Common myeloid progenitor, CD34-positive (primary cell): ENCODE measurements at regions not wholly inside any gene's neighbourhood (a gene's known extent, or its start where the extent isn't known, plus 50 kb on each side); places are given as distances from the start of the nearest gene placed in this dataset.

Experiments used
- CTCF ChIA-PET: fragments of 350-600 bp; sonication (Branson Sonifier 250); formaldehyde crosslinking; loops from one replicate; lab custom pipeline; 2021; ENCODE audit warnings: antibody characterized with exemption; lab: Charles Lee
- POLR2A ChIA-PET: fragments of 350-600 bp; sonication (Branson Sonifier 250); formaldehyde crosslinking; loops from one replicate; lab custom pipeline; 2021; ENCODE audit warnings: antibody characterized with exemption; lab: Charles Lee
- DNase-seq, 3 donors: peaks; one replicate each; pipeline versions ENCODE4 v3.0.0 to v3.0.0-alpha.2; 2013
- H3K27ac ChIP-seq, 2 experiments: 1 replicate in 1 of 2; 2 replicates in 1 of 2; pipeline ENCODE4 v1.7.0; 2013; ENCODE audit warnings: inconsistent platforms in 2 of 2, low read length in 2 of 2, mild to moderate bottlenecking in 2 of 2, low read depth in 1 of 2, moderate library complexity in 1 of 2; ENCODE audit not compliant: severe bottlenecking in 2 of 2, insufficient read depth in 1 of 2, poor library complexity in 1 of 2
- H3K27me3 ChIP-seq, 5 experiments: replicated peaks in 2 of 5; 1 replicate in 3 of 5; 2 replicates in 2 of 5; pipeline versions ENCODE4 v1.6.1 to v1.7.0; 2013; ENCODE audit warnings: low read length in 4 of 5, mild to moderate bottlenecking in 2 of 5, moderate library complexity in 2 of 5, inconsistent platforms in 1 of 5; ENCODE audit not compliant: insufficient read depth in 5 of 5, control insufficient read depth in 4 of 5
- H3K36me3 ChIP-seq, 4 experiments: 1 replicate in 2 of 4; 2 replicates in 2 of 4; pipeline versions ENCODE4 v1.6.1 to v1.7.0; 2013; ENCODE audit warnings: low read length in 3 of 4, control low read depth in 1 of 4, mild to moderate bottlenecking in 1 of 4; ENCODE audit not compliant: control insufficient read depth in 4 of 4, insufficient read depth in 4 of 4
- H3K4me1 ChIP-seq, 4 experiments: 1 replicate in 3 of 4; 2 replicates in 1 of 4; pipeline versions ENCODE4 v1.6.1 to v1.7.1; 2013; ENCODE audit warnings: low read length in 3 of 4, mild to moderate bottlenecking in 3 of 4, control low read depth in 1 of 4, inconsistent platforms in 1 of 4, moderate library complexity in 1 of 4; ENCODE audit not compliant: control insufficient read depth in 4 of 4, insufficient read depth in 4 of 4; ENCODE audit errors: control extremely low read depth in 1 of 4
- H3K4me3 ChIP-seq, 7 experiments: 1 replicate in 4 of 7; 2 replicates in 3 of 7; pipeline versions ENCODE4 v1.5.1 to v1.7.0; 2013; ENCODE audit warnings: mild to moderate bottlenecking in 7 of 7, low read length in 6 of 7, moderate library complexity in 6 of 7, inconsistent platforms in 2 of 7, low read depth in 2 of 7, control low read depth in 1 of 7; ENCODE audit not compliant: insufficient read depth in 4 of 7, control insufficient read depth in 1 of 7; ENCODE audit errors: extremely low read depth in 1 of 7
- H3K9me3 ChIP-seq, 5 experiments: 1 replicate in 4 of 5; 2 replicates in 1 of 5; pipeline versions ENCODE4 v1.6.1 to v1.7.1; 2013; ENCODE audit warnings: low read length in 4 of 5, mild to moderate bottlenecking in 2 of 5, inconsistent platforms in 1 of 5, low read depth in 1 of 5, moderate library complexity in 1 of 5; ENCODE audit not compliant: control insufficient read depth in 4 of 5, insufficient read depth in 2 of 5; ENCODE audit errors: control extremely low read depth in 1 of 5
- WGBS: methylation state at CpG from one replicate; pipeline ENCODE4 v1.1.5; 2013; ENCODE audit not compliant: insufficient coverage; 5-methylcytosine and 5-hydroxymethylcytosine counted together

DNA sequence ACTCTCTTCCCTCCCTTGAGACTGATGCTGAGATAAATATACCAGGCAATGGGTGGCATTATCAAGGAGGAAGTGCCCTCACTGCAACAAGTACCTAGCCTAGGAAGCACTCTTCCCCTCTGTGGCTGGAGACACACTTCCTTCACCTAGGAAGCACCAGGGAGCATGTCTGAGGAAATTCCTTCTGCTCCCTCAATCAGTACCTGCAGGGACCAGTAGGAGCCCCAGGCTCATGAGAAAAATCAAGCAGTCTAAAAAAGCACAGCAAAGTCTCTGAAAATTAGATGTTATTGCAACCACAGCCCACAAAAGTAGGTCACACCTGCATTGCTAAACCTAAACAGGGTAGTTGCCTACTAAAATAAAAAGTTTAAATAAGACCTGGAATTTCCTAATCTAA lies 78.2 kb upstream of the TRPM1 start:
- CTCF ChIA-PET: no interaction called here
- no peaks in the 10 kb centered on the region for H3K27me3 ChIP-seq
- no peak for DNase-seq
- H3K4me1 ChIP-seq: peaks cover 0 to 17% (median 0%) of the 10 kb centered on the region in 4 experiments
- POLR2A ChIA-PET: no interaction called here
- H3K9me3 ChIP-seq: peaks cover 0 to 11% (median 4%) of the 10 kb centered on the region in 5 experiments
- H3K36me3 ChIP-seq: no peaks in the 10 kb centered on the region
- no peak overlapping the region for H3K4me3 ChIP-seq
- no peak overlapping the region for H3K27ac ChIP-seq

DNA sequence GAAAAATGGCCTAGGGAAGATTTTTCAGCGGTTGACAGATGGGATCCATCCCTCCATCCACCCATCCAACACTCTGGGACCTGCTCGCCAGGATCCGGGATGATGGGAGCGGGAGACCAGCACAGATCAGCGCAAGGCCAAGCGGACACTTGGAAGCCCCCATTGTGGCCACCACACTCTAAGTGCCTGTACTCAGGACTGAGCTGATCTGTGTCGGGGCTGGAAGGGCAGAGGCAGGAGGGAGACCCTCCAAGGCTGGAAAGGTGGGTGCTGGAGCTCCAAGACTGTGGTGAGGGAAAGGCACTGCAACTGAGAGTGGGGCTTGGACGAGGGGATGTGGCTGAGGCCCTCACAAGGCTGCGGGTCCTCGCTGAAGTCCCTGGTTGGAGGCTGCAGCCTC lies 91.8 kb upstream of the TRPM1 start:
- Histone ChIP-seq H3K27ac (no peak overlapping the region), H3K4me3 (no peak overlapping the region), H3K27me3 (no peaks in the 10 kb centered on the region), H3K36me3 (no peaks in the 10 kb centered on the region), H3K4me1 (no peaks in the 10 kb centered on the region), H3K9me3 (peaks cover 0 to 14% (median 3%) of the 10 kb centered on the region in 5 experiments)
- CTCF ChIA-PET: no interaction called here
- WGBS: 92% methylated on average over 9 of the region's 10 CpGs
- DNase-seq: no peak
- POLR2A ChIA-PET: no interaction called here

DNA sequence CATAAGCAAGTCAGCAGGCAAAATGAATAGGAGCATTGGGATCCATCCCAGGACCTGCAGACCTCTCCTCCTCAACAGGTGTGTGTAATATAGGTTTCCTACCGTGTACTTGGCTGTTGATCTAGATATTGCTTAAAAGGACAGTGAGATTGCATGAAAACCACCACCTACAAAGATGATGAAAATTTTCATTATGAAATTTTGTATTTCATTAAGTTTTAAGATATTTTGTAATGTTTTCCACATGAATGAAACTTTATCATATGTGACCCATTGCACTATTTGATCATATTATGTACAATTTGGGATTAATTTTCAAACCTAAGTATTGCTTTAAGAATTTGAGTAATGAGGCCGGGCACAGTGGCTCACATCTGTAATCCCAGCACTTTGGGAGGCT lies 94.3 kb upstream of the TRPM1 start:
- no peak for DNase-seq
- CTCF ChIA-PET: no interaction called here
- no peaks in the 10 kb centered on the region for H3K27me3 ChIP-seq
- no peaks in the 10 kb centered on the region for H3K9me3 ChIP-seq
- no peaks in the 10 kb centered on the region for H3K36me3 ChIP-seq
- POLR2A ChIA-PET: no interaction called here
- H3K4me1 ChIP-seq: no peaks in the 10 kb centered on the region
- WGBS: 100% methylated on average over 1 of the region's 2 CpGs
- no peak overlapping the region for H3K27ac ChIP-seq
- H3K4me3 ChIP-seq: no peak overlapping the region

DNA sequence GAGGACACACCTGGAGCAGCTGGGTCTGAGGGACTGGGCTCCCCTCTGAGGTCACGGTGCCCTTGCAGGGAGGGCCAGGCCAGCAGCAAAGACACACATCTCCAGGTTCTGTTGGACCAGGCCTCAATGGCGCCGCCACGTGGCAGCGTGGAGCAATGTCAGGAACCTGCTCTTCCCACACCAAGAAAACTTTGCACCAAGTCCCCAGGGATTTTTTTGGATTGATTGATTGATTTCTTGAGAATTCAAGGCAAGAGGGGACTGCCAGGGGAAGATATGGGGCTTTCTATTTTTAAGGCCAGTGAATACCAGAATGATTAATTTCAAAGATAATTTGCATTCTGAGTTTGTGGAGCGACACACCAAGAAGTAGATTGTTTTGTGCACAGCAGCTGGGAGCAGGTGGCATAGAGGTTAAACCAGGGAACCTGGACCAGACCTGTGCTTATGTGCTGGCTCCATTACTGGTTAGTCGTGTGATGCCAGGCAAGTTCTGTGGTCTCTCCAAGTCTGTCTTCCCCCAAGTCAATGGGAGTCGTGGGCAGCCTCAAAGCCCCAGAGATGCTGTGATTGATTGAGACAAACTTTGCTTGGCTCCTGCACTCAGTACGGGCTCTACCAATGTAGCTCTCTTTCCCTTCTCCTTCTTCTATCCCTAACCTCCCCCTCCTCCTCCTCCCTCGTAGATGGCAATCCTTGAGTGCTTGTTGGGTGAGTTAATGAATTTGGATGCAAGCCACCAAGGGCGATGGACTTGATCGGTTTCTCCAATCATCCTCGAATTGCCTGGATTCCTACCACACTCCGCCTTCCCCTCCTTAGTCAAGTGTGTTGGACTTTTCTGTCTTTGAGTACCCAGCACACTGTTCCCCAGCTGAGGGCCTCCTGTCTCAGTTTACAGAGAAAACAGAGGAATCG lies 96.2 kb upstream of the TRPM1 start:
- H3K36me3 ChIP-seq: no peaks in the 10 kb centered on the region
- no peaks in the 10 kb centered on the region for H3K9me3 ChIP-seq
- H3K4me1 ChIP-seq: no peaks in the 10 kb centered on the region
- no peaks in the 10 kb centered on the region for H3K27me3 ChIP-seq
- no peak overlapping the region for H3K27ac ChIP-seq
- CTCF ChIA-PET: interaction anchor here (0.8 to 1.2 kb wide), 2 partner anchors 91 to 293 kb away, joined by 3 to 5 read pairs; no protein-coding TSS in a partner anchor
- DNase-seq: peak; percentile 18 to 47 (median 31)
- POLR2A ChIA-PET: no interaction called here
- WGBS: 84% methylated on average over 9 of the region's 15 CpGs
- H3K4me3 ChIP-seq: no peak overlapping the region

DNA sequence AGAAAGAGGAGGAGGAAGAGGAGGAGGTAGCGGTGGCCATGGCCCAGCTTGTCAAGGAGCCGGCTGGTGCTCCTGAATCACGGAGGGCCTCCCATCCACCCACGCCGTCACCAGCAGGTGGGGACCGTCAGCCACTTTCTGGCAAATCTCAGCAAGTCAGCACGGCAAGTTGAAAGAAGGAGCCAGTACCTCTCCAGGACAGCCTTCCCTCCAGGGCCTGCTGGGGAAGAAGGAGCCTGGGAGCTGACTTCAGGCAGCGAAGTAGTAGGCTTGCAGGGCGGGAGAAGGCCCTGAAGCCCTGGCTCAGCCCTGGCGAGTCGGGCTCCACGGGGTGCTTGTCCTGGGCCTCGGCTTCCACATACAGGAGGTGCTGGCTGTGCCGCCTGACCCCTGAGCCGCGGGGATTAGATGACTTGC lies 99.2 kb upstream of the TRPM1 start:
- peak; percentile 57 to 61 (median 58) for DNase-seq

DNA sequence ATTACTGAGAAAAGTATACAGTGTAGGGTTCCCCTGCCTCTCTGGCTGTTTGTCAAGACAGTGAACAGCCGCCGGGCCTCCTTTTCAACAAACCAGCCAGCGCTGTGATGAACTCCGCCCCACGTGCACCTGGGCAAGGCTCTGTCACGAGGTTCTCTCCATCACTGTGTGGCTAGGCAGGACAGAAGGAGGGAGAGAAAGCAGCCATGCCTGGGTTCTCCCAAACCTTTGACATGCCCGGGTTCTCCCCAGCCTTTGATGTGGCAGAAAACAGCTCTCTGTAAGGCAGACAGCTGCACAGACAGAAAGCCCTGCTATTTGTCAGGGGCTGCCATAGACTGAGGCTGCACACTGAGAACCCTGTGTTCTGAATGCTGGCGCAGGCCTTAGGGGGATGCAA lies 101.4 kb upstream of the TRPM1 start:
- POLR2A ChIA-PET: no interaction called here

More for the DNA sequence above, 99.2 kb upstream of the TRPM1 start:
- no peak overlapping the region for H3K4me3 ChIP-seq
- no peaks in the 10 kb centered on the region for H3K36me3 ChIP-seq
- no peaks in the 10 kb centered on the region for H3K9me3 ChIP-seq
- 83% methylated on average over 13 of the region's 16 CpGs for WGBS
- POLR2A ChIA-PET: no interaction called here
- no peaks in the 10 kb centered on the region for H3K27me3 ChIP-seq
- CTCF ChIA-PET: interaction anchor here (0.8 to 3.5 kb wide), 4 partner anchors 107 to 294 kb away, joined by 3 to 18 read pairs (median 4); no protein-coding TSS in a partner anchor
- no peaks in the 10 kb centered on the region for H3K4me1 ChIP-seq
- no peak overlapping the region for H3K27ac ChIP-seq

DNA sequence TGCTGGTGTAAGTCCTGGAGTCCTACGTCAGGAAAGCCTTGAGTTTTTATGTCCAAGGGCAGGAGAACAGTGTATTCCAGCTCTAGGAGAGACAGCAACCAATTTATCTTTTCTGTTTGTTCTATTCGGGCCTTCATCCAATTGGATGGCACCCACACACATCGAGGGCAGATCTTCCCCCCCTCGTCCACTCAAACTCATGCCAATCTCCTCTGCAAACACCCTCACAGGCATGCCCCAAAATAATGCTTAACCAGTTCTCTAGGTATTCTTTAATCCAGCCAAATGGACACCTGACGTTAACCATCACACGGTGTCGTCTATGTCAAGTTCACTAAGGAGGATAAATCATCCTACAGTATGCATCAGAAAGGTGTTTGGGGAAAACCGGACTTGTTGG lies 102.5 kb upstream of the TRPM1 start:
- no peaks in the 10 kb centered on the region for H3K4me1 ChIP-seq
- no peak for DNase-seq
- no peaks in the 10 kb centered on the region for H3K9me3 ChIP-seq
- WGBS: 98% methylated on average over 8 of the region's 8 CpGs
- H3K36me3 ChIP-seq: no peaks in the 10 kb centered on the region
- POLR2A ChIA-PET: no interaction called here
- H3K27ac ChIP-seq: no peak overlapping the region
- no peaks in the 10 kb centered on the region for H3K27me3 ChIP-seq
- CTCF ChIA-PET: interaction anchor here (1.5 kb wide), 1 partner anchor 234 kb away, joined by 3 read pairs; no protein-coding TSS in a partner anchor
- no peak overlapping the region for H3K4me3 ChIP-seq

More for the DNA sequence above, 101.4 kb upstream of the TRPM1 start:
- Histone ChIP-seq H3K9me3 (no peaks in the 10 kb centered on the region), H3K36me3 (no peaks in the 10 kb centered on the region), H3K4me3 (no peak overlapping the region), H3K4me1 (no peaks in the 10 kb centered on the region), H3K27me3 (no peaks in the 10 kb centered on the region), H3K27ac (no peak overlapping the region)
- WGBS: 89% methylated on average over 7 of the region's 8 CpGs
- CTCF ChIA-PET: interaction anchor here (0.8 to 3.5 kb wide), 3 partner anchors 286 to 295 kb away, joined by 3 to 18 read pairs (median 3); no protein-coding TSS in a partner anchor
- no peak for DNase-seq
